ENCODE measurements at regions not wholly inside any gene's neighbourhood (a gene's known extent, or its start where the extent isn't known, plus 50 kb on each side); places are given as distances from the start of the nearest gene placed in this dataset.

- Histone ChIP-seq H4K20me1 (ENCODE audit: insufficient read depth, low read length) (no peaks in the 10 kb centered on the region), H3K4me3 (ENCODE audit: low read length) (no peak overlapping the region), H3K4me1 (ENCODE audit: low read length) (no peaks in the 10 kb centered on the region), H3K4me2 (ENCODE audit: low read length) (no peak overlapping the region), H3K27me3 (ENCODE audit: low read depth, low read length) (peaks cover 5% of the 10 kb centered on the region; the same call in 1 of the 2 replicates), H2AFZ (ENCODE audit: low read depth, low read length) (no peak overlapping the region), H3K79me2 (ENCODE audit: low read length) (no peaks in the 10 kb centered on the region), H3K9me3 (ENCODE audit: insufficient read depth, low read length) (no peaks in the 10 kb centered on the region), H3K9ac (ENCODE audit: low read length) (no peak overlapping the region), H3K36me3 (replicated peaks; ENCODE audit: low read depth, low read length) (no peaks in the 10 kb centered on the region), H3K27ac (ENCODE audit: low read length) (no peak overlapping the region)
- no peak for TF ChIP-seq EZH2phosphoT487 (IDR thresholded peaks at IDR 0.05; ENCODE audit: low read depth)
- no peak for TF ChIP-seq CTCF (IDR thresholded peaks at IDR 0.05; ENCODE audit: low read depth, low read length)
Observed at GRCh38 chr15:38893925-38894242, 329.3 kb upstream of the RASGRP1 start.

GRCh38 chr15:38894243-38894948 is 329.8 kb upstream of the RASGRP1 start:
- Histone ChIP-seq H3K27me3 (ENCODE audit: low read depth, low read length) (peaks cover 4% of the 10 kb centered on the region; the same call in 1 of the 2 replicates), H3K9ac (ENCODE audit: low read length) (no peak overlapping the region), H3K9me3 (ENCODE audit: insufficient read depth, low read length) (no peaks in the 10 kb centered on the region), H3K36me3 (replicated peaks; ENCODE audit: low read depth, low read length) (no peaks in the 10 kb centered on the region), H4K20me1 (ENCODE audit: insufficient read depth, low read length) (no peaks in the 10 kb centered on the region), H3K4me3 (ENCODE audit: low read length) (no peak overlapping the region), H2AFZ (ENCODE audit: low read depth, low read length) (no peak overlapping the region), H3K27ac (ENCODE audit: low read length) (no peak overlapping the region), H3K79me2 (ENCODE audit: low read length) (no peaks in the 10 kb centered on the region), H3K4me2 (ENCODE audit: low read length) (no peak overlapping the region), H3K4me1 (ENCODE audit: low read length) (no peaks in the 10 kb centered on the region)
- TF ChIP-seq CTCF (IDR thresholded peaks at IDR 0.05; ENCODE audit: low read depth, low read length) (no peak), EZH2phosphoT487 (IDR thresholded peaks at IDR 0.05; ENCODE audit: low read depth) (no peak)

GRCh38 chr15:38895326-38896255 is 331.0 kb upstream of the RASGRP1 start:
- no peak overlapping the region for H3K4me3 ChIP-seq (ENCODE audit: low read length)
- H3K9me3 ChIP-seq (ENCODE audit: insufficient read depth, low read length), result no peaks in the 10 kb centered on the region
- H3K79me2 ChIP-seq (ENCODE audit: low read length), result no peaks in the 10 kb centered on the region
- H4K20me1 ChIP-seq (ENCODE audit: insufficient read depth, low read length), result no peaks in the 10 kb centered on the region
- no peaks in the 10 kb centered on the region for H3K4me1 ChIP-seq (ENCODE audit: low read length)
- no peak overlapping the region for H2AFZ ChIP-seq (ENCODE audit: low read depth, low read length)
- no peak overlapping the region for H3K27ac ChIP-seq (ENCODE audit: low read length)
- no peak overlapping the region for H3K9ac ChIP-seq (ENCODE audit: low read length)
- H3K4me2 ChIP-seq (ENCODE audit: low read length), result no peak overlapping the region
- no peaks in the 10 kb centered on the region for H3K36me3 ChIP-seq (replicated peaks; ENCODE audit: low read depth, low read length)
- peaks cover 4% of the 10 kb centered on the region; the same call in 1 of the 2 replicates for H3K27me3 ChIP-seq (ENCODE audit: low read depth, low read length)
- TF ChIP-seq EZH2phosphoT487 (IDR thresholded peaks at IDR 0.05; ENCODE audit: low read depth), result no peak
- TF ChIP-seq CTCF (IDR thresholded peaks at IDR 0.05; ENCODE audit: low read depth, low read length), result no peak

- Histone ChIP-seq H3K27me3 (ENCODE audit: low read depth, low read length) (peaks cover 4% of the 10 kb centered on the region; the same call in 1 of the 2 replicates), H3K9ac (ENCODE audit: low read length) (no peak overlapping the region), H3K4me2 (ENCODE audit: low read length) (no peak overlapping the region), H3K27ac (ENCODE audit: low read length) (no peak overlapping the region), H4K20me1 (ENCODE audit: insufficient read depth, low read length) (no peaks in the 10 kb centered on the region), H3K9me3 (ENCODE audit: insufficient read depth, low read length) (no peaks in the 10 kb centered on the region), H3K4me1 (ENCODE audit: low read length) (no peaks in the 10 kb centered on the region), H3K79me2 (ENCODE audit: low read length) (no peaks in the 10 kb centered on the region), H3K36me3 (replicated peaks; ENCODE audit: low read depth, low read length) (no peaks in the 10 kb centered on the region), H2AFZ (ENCODE audit: low read depth, low read length) (no peak overlapping the region), H3K4me3 (ENCODE audit: low read length) (no peak overlapping the region)
- TF ChIP-seq EZH2phosphoT487 (IDR thresholded peaks at IDR 0.05; ENCODE audit: low read depth), result no peak
- TF ChIP-seq CTCF (IDR thresholded peaks at IDR 0.05; ENCODE audit: low read depth, low read length), result no peak
Observed at GRCh38 chr15:38896647-38897046, 332.0 kb upstream of the RASGRP1 start.

All from OCI-LY3 (cell line).